Right atrium auricular region (tissue), 2 donors: ENCODE measurements at regions not wholly inside any gene's neighbourhood (a gene's known extent, or its start where the extent isn't known, plus 50 kb on each side); places are given as distances from the start of the nearest gene placed in this dataset.

ENCODE experiments used
- DNase-seq: peaks from one replicate; pipeline ENCODE4 v3.0.0-alpha.2; 2019; ENCODE audit warnings: low spot score
- H3K27ac ChIP-seq, 2 donors: fragments of 200-600 bp; sonication (generic); 1 replicate in 1 of 2; 2 replicates in 1 of 2; pipeline ENCODE4 v1.5.1; 2016 to 2019
- H3K27me3 ChIP-seq, 2 donors: fragments of 200-600 bp; sonication (generic); one replicate each; pipeline versions ENCODE4 v1.5.1 to v1.6.0; 2017 to 2019
- H3K36me3 ChIP-seq: fragments of 200-600 bp; sonication (generic); one replicate; pipeline ENCODE4 v1.5.1; 2016
- H3K4me1 ChIP-seq, 2 donors: fragments of 200-600 bp; sonication (generic); one replicate each; pipeline versions ENCODE4 v1.5.1 to v1.6.0; 2017 to 2019
- H3K4me3 ChIP-seq, 2 donors: fragments of 200-600 bp; sonication (generic); 1 replicate in 1 of 2; 2 replicates in 1 of 2; pipeline ENCODE4 v1.5.1; 2017 to 2019; ENCODE audit warnings: mild to moderate bottlenecking in 1 of 2, moderate library complexity in 1 of 2
- H3K9me3 ChIP-seq, 2 donors: fragments of 200-600 bp; sonication (generic); one replicate each; pipeline ENCODE4 v1.5.1; 2019
- CTCF ChIP-seq, 2 donors: fragments of 200-600 bp; sonication (generic); IDR thresholded peaks; one replicate each; pipeline ENCODE4 v1.5.1; 2019; ENCODE audit warnings: antibody characterized with exemption in 2 of 2

- no peak overlapping the region for H3K4me3 ChIP-seq
- TF ChIP-seq CTCF (IDR thresholded peaks at IDR 0.05), result no peak
- H3K36me3 ChIP-seq, result no peaks in the 10 kb centered on the region
- H3K9me3 ChIP-seq, result peaks cover 0 to 4% of the 10 kb centered on the region in 2 donors
- H3K27ac ChIP-seq, result no peak overlapping the region
- DNase-seq, result no peak
- no peaks in the 10 kb centered on the region for H3K27me3 ChIP-seq
- H3K4me1 ChIP-seq, result no peaks in the 10 kb centered on the region
Measured at GRCh38 chr10:20466731-20467130, 430.4 kb downstream of the NEBL start.

GRCh38 chr10:20457649-20458048, 439.5 kb downstream of the NEBL start:
- H3K27me3 ChIP-seq, result no peaks in the 10 kb centered on the region
- DNase-seq, result no peak
- H3K27ac ChIP-seq, result no peak overlapping the region
- no peak for TF ChIP-seq CTCF (IDR thresholded peaks at IDR 0.05)
- no peaks in the 10 kb centered on the region for H3K4me1 ChIP-seq
- no peak overlapping the region for H3K4me3 ChIP-seq
- H3K36me3 ChIP-seq, result no peaks in the 10 kb centered on the region
- H3K9me3 ChIP-seq, result no peaks in the 10 kb centered on the region

GRCh38 chr10:20455774-20456173, 441.3 kb downstream of the NEBL start:
- Histone ChIP-seq H3K4me1 (no peaks in the 10 kb centered on the region), H3K27me3 (no peaks in the 10 kb centered on the region), H3K4me3 (no peak overlapping the region), H3K9me3 (no peaks in the 10 kb centered on the region), H3K36me3 (no peaks in the 10 kb centered on the region), H3K27ac (no peak overlapping the region)
- no peak for DNase-seq
- no peak for TF ChIP-seq CTCF (IDR thresholded peaks at IDR 0.05)

- H3K4me3 ChIP-seq, result no peak overlapping the region
- no peak for TF ChIP-seq CTCF (IDR thresholded peaks at IDR 0.05)
- no peaks in the 10 kb centered on the region for H3K36me3 ChIP-seq
- H3K9me3 ChIP-seq, result no peaks in the 10 kb centered on the region
- no peaks in the 10 kb centered on the region for H3K4me1 ChIP-seq
- no peak for DNase-seq
- H3K27ac ChIP-seq, result no peak overlapping the region
- H3K27me3 ChIP-seq, result no peaks in the 10 kb centered on the region
Measured at GRCh38 chr10:20454331-20454730, 442.8 kb downstream of the NEBL start.

GRCh38 chr10:20446561-20447193, 450.4 kb downstream of the NEBL start:
- no peak for DNase-seq
- Histone ChIP-seq H3K27me3 (no peaks in the 10 kb centered on the region), H3K9me3 (no peaks in the 10 kb centered on the region), H3K4me1 (no peaks in the 10 kb centered on the region), H3K36me3 (no peaks in the 10 kb centered on the region), H3K27ac (no peak overlapping the region), H3K4me3 (no peak overlapping the region)
- TF ChIP-seq CTCF (IDR thresholded peaks at IDR 0.05), result no peak

GRCh38 chr10:20443094-20443493, 454.0 kb downstream of the NEBL start:
- H3K9me3 ChIP-seq, result no peaks in the 10 kb centered on the region
- no peak for TF ChIP-seq CTCF (IDR thresholded peaks at IDR 0.05)
- DNase-seq, result no peak
- no peak overlapping the region for H3K27ac ChIP-seq
- no peak overlapping the region for H3K4me3 ChIP-seq
- H3K27me3 ChIP-seq, result no peaks in the 10 kb centered on the region
- no peaks in the 10 kb centered on the region for H3K36me3 ChIP-seq
- H3K4me1 ChIP-seq, result no peaks in the 10 kb centered on the region
